ENCODE measurements at regions not wholly inside any gene's neighbourhood (a gene's known extent, or its start where the extent isn't known, plus 50 kb on each side); places are given as distances from the start of the nearest gene placed in this dataset.
"Not testable (repeated sequence)": the region's sequence is repeated elsewhere in the genome, so short reads cannot be mapped to it uniquely, and the experiment has no call there.

DNA sequence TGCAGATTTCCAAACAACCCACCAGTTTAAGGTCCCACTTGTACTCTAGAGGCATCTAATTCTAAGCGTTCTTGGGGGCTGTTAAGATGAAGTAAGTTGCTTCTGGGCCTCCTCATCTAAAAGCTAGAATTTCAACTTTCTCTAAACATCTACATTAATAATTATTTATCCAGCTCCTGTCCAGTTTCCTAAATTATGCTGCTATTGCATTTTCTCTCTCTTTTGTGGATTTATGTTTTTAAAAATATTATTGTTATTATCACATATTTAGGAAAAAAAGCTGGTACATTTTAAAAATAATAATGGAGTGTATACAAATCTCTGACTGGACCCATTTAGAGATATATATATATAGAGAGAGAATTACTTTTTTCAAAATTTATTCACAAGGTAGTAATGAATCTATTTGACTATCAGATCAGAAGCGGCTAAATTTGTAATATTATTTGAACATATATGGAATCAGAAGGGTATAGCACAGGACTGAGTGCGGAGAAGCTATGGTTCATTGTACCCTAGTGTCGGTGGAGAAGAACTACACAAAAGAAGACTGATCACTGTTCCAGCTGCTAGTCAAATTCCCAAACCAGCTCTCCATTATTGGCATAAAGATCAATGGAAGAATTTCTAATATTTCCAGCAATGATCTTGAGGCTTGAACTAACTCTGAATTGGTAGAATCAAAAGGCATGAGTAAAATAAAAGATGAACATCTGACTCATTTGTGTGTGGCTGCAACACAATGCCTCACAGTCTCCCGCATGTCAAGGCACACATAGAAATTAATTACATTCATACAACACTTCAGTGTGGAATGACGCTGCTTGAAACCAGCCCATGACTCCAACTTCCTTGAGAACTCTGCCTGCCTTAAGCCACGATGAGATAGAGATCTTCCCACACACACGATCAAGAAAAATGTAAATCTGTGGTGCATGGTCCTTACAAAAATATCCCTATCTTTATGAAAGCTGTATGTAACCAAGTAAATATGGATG lies 433.4 kb upstream of the OR4E1 start:
- no peak for DNase-seq (ENCODE audit: low read depth, low spot score)

DNA sequence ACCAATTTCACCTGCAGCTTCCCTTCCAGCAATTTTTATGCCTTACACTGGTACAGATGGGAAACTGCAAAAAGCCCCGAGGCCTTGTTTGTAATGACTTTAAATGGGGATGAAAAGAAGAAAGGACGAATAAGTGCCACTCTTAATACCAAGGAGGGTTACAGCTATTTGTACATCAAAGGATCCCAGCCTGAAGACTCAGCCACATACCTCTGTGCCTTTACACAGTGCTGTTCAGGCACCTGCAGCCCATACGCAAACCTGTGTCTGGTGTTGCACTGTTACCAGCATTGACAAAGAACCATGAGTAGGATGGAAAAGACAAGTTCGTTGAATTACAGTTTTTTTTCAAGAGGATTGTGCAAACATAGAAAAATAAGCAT lies 432.0 kb upstream of the OR4E1 start:
- no peak for DNase-seq (ENCODE audit: low read depth, low spot score)

DNA sequence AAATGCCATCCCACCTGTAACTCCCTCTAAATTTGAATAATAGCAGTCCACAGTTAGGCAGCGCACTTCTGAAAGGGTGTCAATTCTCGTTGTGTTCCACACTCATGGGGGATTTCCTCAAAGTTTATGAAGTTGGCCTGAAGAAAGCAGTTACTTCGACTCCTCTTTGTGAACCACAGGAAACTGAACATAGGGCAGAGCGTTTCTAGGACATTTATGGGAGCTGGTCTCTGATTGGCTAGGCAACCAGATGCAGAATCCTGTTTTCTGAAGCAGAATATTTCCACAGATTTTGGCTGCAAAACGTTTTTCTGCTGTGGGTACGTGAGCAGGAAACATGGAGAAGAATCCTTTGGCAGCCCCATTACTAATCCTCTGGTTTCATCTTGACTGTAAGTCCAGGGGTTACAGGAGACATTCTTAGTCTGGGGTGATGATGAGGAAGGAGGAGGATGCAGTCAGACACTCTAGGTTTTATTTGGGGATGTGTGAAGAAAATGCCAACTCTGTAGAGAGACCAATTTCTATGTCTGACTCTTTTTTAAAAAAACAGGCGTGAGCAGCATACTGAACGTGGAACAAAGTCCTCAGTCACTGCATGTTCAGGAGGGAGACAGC lies 431.5 kb upstream of the OR4E1 start:
- DNase-seq (ENCODE audit: low read depth, low spot score): no peak

DNA sequence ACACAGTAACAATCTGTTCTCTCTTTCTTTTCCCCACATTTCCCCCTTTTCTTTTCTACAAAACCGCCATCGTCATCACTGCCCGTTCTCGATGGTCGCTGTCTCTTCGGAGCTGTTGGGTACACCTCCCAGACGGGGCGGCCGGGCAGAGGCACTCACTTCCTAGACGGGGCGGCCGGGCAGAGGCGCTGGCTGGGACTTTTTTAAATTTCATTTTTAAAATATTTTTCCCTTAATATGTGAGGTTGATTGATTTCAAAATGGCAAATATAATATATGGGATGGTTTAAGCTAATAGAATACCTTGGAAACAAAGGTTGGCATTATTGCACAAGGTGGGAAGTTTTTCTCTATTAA lies 427.1 kb upstream of the OR4E1 start:
- DNase-seq (ENCODE audit: low read depth, low spot score): not testable (repeated sequence)

DNA sequence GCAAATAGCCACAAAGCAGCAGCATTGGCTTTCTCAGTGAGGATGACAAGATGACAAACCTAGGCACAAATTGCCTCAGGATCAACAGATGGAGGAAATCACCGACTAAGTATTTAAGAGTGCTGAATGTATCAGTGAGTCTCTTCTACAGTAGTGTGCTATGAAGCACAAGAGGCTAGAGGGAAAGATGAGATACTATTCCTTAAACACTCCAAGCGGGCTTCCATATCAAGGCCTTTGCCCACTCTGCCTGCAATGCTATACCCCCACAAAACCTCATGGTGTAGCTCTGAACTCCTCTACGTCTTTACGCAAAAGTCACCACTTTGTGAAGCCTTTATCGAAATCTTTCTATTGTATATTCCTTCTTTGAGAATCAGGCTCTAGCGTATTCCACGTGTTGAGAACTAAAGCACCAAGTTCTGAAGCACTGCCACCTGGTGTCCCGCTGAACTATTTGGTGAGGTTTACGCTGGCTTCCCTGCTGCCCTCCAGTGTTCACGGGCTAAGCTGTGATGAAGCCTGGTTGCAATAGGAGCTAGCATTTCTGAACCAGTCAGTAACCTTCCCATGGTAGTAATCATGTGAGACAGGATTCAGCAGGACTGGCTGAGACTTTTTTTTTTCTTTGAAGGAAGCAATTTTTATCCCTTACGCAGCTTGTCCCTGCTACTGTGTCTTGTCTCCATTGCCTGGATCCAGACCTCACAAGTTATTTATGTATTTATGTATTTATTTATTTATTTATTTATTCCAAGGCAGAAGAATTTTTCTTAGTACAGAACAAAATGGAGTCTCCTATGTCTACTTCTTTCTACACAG lies 426.5 kb upstream of the OR4E1 start:
- DNase-seq (ENCODE audit: low read depth, low spot score): peak; percentile 39

DNA sequence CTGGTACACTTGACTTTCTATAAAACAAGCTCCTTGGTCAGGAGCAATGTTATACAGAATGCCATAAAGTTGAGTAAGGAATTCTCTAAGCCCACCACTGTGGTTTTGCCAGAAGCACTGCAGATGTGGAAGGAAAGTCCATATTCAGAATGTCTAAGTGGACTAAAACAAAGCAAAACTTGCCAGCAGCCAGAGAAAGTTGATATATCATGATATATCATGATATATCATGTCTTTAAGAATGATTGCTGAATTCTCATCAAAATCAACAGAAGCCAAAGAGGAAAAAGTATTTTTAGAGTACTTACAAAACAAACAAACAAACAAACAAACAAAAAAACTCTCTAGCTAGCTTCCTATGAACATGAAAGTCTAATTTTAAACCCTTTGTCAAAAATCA lies 424.8 kb upstream of the OR4E1 start:
- DNase-seq (ENCODE audit: low read depth, low spot score): no peak

DNA sequence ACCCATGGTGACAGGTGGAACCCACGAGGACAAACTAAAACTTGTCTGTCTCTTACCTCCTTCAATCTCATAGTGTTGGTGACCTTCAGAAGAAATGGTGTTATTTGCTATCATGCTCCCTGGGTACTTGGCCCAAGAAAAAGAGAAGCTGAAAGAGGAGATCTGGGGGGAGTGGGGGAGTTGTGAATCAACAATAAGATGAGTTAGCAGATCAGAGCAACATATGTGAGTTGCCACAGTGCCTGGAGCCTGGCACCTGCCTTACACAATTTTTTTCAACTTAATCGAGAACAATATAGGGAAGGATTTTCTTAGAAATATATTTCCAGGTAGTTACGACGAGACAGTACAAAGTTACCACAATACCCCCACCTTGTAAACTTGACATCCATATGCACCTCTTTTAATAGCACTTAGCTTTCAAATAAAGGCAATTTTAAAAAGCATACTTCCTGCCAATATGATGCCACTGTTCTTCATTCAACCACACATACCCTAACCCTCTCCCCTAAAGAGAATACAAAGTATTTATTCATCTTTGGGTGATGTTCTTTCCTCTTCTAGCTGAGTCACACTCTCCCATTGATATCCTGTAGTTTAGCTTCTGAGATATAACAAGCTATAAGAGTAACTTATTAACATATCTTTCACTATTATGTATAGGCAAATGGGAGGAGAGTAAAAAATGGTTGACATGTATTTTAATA lies 424.1 kb upstream of the OR4E1 start:
- no peak for DNase-seq (ENCODE audit: low read depth, low spot score)

DNA sequence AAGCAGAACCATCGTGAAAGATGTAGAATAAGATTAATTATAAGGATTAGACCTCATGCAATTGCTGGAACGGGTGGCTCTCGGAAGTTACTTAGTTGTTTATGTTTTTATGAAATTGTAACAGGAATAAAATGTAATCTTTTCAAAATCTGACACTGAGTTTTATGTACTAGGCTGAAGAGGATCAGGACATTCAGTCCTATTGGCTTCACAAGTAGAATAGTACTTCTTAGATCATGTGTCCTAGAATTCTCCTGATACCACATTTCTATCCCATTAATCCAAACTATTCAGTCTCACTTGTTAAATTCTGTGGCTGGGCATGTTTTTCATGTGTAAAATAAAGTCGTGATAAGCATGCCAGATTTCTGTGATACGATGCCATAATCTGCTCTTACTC lies 423.5 kb upstream of the OR4E1 start:
- DNase-seq (ENCODE audit: low read depth, low spot score): no peak

DNA sequence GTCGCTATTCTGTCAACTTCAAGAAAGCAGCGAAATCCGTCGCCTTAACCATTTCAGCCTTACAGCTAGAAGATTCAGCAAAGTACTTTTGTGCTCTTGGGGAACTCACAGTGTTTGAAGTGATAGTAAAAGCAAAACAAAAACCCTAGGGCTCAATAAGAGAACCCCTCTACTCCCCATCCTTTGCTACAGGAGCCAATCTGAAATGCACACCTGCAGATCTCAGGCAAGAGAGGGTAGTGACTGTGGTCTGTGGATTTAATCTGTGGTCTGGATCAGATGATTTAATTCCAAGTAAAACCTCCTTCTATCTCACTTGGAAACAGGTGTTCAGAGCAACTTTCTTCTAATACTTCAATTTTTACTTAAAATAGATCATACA lies 422.9 kb upstream of the OR4E1 start:
- DNase-seq (ENCODE audit: low read depth, low spot score): no peak

DNA sequence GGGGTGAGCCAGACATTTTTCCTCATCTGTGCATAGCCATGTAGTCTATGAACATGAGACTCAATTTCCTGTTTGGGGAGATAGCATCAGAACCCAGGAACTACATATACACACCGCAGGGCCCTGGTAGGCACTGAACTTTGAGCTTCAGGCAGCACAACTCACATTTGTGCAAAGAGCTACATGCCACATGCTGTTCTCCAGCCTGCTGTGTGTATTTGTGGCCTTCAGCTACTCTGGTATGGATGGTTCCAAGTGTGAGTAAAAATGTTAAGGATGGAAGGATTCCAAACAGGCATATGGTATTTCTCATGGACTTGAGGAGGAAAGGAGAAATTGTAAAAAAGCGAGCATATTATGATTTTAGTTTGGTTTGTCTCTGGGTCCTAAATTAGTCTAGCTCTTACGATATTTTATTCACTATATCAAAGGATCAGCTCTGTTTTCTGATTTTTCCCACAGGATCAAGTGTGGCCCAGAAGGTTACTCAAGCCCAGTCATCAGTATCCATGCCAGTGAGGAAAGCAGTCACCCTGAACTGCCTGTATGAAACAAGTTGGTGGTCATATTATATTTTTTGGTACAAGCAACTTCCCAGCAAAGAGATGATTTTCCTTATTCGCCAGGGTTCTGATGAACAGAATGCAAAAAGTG lies 422.4 kb upstream of the OR4E1 start:
- no peak for DNase-seq (ENCODE audit: low read depth, low spot score)

DNA sequence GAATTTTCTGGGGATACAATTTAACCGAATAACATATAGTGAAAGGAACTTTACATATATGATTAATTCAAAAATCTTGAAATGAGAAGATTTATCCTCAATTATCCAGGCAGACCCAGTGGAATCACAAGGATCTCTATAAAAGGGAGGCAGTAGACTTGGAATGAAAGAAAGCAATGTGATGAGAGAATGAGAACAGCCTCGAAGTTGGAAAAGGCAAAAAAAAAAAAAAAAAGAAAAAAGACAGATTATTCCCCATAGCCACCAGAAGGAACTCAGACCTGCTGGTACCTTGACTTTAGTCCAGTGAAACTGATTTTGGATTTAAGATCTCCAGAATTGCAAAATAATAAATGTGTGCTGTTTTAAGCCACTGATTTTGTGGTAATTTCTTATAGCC lies 416.3 kb upstream of the OR4E1 start:
- DNase-seq (ENCODE audit: low read depth, low spot score): no peak

DNA sequence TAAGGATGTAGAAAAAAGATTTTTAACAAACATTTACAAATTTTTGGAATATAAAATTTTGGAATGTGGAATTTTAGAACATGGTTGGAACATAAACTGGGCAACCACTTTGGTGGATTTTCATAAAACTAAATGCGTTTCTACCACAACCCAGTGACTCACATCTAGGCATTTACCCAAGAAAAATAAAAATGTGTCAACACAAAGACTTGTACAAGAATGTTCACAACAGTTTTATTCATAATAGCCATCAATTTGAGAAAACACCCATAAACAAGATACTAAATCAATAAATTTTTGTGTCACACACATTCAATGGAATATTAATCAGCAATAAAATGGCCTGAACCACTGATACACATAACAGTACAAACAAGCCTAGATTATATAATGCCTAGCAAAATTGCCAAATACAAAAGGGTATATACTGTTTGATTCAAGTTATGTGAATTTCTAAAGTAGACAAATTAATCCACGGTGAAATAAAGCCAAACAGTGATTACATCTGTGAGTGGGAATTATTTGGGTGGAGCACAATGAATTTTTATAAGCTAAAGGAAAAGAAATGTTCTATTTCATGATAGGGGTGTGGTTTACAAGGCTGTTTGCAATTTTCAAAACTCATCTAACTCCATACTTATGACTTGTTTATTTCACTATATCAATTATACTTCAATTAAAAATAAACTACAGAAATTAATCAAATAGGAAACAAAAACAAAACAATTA lies 415.2 kb upstream of the OR4E1 start:
- DNase-seq (ENCODE audit: low read depth, low spot score): peak; percentile 3

DNA sequence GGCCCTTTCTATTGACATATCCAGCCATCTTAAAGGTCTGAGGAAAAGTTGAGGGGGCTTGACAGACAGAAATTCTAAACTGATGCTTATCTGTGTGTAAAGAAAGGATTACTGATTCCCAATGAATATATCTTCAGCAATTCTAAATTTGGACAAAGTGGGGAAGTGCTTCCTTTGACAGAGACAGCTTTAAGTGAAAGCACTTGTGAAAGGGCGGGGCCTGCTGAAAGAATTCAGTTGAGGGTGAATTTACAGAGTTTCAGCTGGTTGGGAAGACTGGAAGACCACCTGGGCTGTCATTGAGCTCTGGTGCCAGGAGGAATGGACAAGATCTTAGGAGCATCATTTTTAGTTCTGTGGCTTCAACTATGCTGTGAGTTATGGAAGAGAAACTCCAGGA lies 412.5 kb upstream of the OR4E1 start:
- DNase-seq (ENCODE audit: low read depth, low spot score): no peak

DNA sequence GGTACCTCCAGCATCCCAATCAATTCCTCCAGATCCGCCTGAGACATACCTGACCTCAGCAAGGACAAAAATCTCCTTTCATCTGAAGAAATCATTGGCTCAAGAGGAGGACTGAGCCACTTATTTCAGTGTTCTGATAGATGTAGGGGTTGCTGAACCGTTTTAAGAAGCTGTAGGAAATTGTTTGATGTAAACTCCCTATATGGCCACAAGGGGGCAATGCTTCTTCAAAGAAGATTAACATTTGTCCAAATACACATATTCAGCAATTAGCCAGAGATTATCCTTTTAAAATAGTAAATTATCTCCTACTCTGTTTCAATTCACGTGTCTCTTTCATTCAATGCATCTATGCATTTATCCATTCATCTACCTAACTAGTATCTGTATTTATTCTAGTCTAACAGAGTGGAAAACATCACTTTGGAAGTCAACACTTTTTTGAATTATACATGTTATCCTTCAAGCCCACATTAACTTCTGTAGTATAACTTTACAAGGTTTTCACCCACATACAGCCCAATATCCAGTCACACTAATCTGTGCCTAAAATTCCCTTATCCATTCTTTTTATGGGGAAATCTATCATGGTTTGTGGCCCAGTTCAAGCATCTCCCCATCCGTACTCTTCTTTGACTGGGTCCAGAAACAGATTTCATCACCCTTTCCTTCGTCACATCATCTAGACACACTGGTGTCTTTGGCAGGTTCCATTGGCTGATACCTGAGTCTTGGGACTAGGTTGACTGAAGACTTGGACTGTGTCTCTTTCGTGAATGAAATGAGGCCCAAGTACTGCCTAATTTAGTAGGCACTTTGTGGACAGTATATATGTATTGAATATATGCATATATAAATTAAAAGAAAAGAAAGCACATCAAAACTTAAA lies 411.0 kb upstream of the OR4E1 start:
- peak; percentile 26 for DNase-seq (ENCODE audit: low read depth, low spot score)

DNA sequence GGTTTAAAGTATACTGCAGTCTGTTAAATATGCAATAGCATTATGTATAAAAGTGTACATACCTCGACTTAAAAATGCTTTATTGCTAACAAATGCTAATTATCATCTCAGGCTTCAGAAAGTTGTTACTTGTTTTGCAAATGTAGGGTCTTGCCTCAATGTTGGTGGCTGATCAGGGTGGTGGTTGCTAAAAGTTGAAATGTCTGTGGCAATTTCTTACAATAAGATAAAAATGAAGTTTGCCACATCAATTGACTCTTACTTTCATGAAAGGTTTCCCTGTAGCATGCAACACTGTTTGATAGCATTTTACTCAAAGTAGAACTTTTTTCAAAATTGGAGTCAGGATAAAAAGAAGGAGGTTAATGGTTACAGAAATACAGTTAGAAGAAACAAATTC lies 407.7 kb upstream of the OR4E1 start:
- no peak for DNase-seq (ENCODE audit: low read depth, low spot score)

DNA sequence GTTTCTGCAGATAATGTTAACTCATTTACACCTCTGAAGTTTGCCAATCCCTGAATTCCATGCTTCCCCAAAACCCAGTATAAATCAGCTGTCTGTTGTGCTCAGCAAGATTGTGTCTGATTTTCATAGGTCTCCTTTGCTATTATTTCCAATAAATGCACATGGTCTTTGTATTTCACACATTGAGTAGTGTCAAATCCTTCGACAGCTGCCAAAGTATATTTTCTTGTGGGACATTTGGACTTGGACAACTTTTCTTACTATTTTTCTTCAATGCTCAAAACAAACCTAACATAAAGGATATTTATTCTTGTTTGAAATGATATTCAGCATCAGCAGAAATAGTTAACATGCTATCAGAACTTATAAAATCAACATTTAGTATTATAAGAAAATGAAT lies 406.1 kb upstream of the OR4E1 start:
- DNase-seq (ENCODE audit: low read depth, low spot score): no peak

DNA sequence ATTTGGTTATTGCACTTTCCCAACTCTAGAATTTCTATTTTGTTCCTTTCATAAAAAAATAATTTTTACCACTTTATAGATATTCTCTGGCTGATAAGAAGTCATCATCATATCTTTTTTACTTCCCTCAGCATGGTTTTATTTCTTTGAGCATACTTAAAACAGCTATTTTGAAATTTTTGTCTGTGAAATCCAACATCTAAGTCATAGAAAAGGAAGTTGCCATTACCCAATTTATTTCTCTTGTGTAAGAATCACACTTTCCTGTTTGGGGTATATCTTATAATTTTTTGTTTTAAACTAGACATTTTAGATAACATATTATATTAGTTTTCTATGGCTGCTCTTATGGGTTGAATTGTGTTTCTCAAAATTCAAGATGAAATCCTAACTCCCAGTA lies 400.2 kb upstream of the OR4E1 start:
- no peak for DNase-seq (ENCODE audit: low read depth, low spot score)

DNA sequence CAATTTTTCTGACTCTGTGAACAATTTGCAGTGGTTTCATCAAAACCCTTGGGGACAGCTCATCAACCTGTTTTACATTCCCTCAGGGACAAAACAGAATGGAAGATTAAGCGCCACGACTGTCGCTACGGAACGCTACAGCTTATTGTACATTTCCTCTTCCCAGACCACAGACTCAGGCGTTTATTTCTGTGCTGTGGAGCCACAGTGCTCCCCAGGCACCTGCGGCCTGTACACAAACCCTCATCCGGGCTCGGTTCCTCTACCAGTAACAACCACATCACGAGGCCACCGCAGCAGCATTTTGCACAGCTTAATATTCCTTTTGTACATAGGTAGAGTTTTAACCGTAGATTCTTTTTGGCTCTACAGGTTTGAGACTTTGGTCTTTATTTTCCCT lies 397.4 kb upstream of the OR4E1 start:
- no peak for DNase-seq (ENCODE audit: low read depth, low spot score)
